Activated CD8-positive, alpha-beta T cell treated with anti-CD3 and anti-CD28 coated beads for 36 hours (primary cell): ENCODE measurements at regions not wholly inside any gene's neighbourhood (a gene's known extent, or its start where the extent isn't known, plus 50 kb on each side); places are given as distances from the start of the nearest gene placed in this dataset.

Source experiments
- ATAC-seq: fragments of 200-7000 bp; cut with Tn5 transposase; one replicate; pipeline ENCODE4 v1.10.0; 2021; ENCODE audit warnings: mild to moderate bottlenecking, moderate library complexity
- CTCF ChIA-PET: fragments of 350-600 bp; sonication (Branson Sonifier 250); formaldehyde crosslinking; loops from one replicate; lab custom pipeline; 2021; ENCODE audit warnings: antibody characterized with exemption; lab: Charles Lee
- POLR2A ChIA-PET: fragments of 350-600 bp; sonication (Branson Sonifier 250); formaldehyde crosslinking; loops from one replicate; lab custom pipeline; 2021; ENCODE audit warnings: antibody characterized with exemption; lab: Charles Lee
- DNase-seq: peaks from one replicate; pipeline ENCODE4 v3.0.0-alpha.2; 2020
- H3K27ac Mint-ChIP-seq: one replicate; pipeline ENCODE4 v1.8.0; 2021; ENCODE audit warnings: mild to moderate bottlenecking, mixed read lengths
- H3K27me3 Mint-ChIP-seq: one replicate; pipeline ENCODE4 v1.8.0; 2021; ENCODE audit warnings: mixed read lengths
- H3K36me3 Mint-ChIP-seq: one replicate; pipeline ENCODE4 v1.8.0; 2021; ENCODE audit warnings: low read depth, mixed read lengths
- H3K4me1 Mint-ChIP-seq: one replicate; pipeline ENCODE4 v1.8.0; 2021; ENCODE audit warnings: low read depth, mixed read lengths
- H3K4me3 Mint-ChIP-seq: one replicate; pipeline ENCODE4 v1.8.0; 2021; ENCODE audit warnings: mild to moderate bottlenecking, moderate library complexity, mixed read lengths
- H3K9me3 Mint-ChIP-seq: one replicate; pipeline ENCODE4 v1.8.0; 2021; ENCODE audit warnings: mixed read lengths
- intact Hi-C: fragments of 100-400 bp; cut with micrococcal nuclease; formaldehyde crosslinking; loops from one replicate; pipeline ENCODE4 v1.10.0; 2022
- TF ChIP-seq, protein P1 (sequence below): fragments of 200-600 bp; IDR thresholded peaks from one replicate; pipeline ENCODE4 v1.8.0; 2022; ENCODE audit warnings: antibody characterized with exemption, mild to moderate bottlenecking

DNA sequence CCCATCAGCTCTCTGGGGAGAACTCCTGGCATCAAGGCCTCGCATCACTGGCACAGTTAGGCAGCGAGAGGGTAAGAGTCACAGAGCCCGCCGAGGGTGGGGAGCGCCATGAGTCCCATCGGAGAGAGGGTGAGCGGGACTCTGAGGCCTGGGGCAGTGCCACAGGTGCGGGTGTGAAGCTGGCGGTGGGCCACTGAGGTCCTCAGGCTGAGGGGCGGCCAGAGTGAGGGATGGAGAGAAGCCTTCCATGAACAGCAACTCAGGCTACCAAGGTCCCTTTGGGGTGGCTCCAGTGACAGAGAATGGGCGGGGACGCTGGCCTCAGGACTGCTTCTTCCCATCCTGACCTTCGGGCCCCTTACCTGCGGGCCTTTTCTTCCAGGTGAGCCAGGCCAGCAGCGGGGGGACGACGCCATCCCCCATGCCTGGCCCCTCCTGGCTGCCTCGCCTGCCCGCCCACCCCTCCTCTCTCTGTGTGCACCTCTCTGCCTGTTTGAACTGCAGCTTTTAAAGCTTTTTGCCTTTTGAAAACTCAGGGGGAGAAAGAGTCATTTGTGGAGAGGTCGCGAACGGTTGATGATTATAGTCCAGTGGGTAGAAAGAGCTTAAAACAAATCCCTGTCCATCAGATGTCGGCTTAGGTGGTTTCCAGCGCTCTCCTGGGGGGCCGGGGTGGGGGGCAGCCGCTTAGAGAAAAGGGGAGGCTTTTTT, 149.3 kb upstream of the GSE1 start:
- POLR2A ChIA-PET, result interaction anchor here (0.6 to 1.6 kb wide), 2 partner anchors 90 to 1153 kb away, joined by 3 to 4 read pairs; no protein-coding TSS in a partner anchor
- H3K4me3 Mint-ChIP-seq, result no peak overlapping the region
- H3K27ac Mint-ChIP-seq, result no peak overlapping the region
- no peak for ATAC-seq
- DNase-seq, result no peak
- CTCF ChIA-PET, result interaction anchor here (0.7 to 1.6 kb wide), 3 partner anchors 27 to 147 kb away, joined by 3 to 4 read pairs (median 4); no protein-coding TSS in a partner anchor
- H3K27me3 Mint-ChIP-seq, result peaks cover 12% of the 10 kb centered on the region
- TF ChIP-seq, protein P1, sequence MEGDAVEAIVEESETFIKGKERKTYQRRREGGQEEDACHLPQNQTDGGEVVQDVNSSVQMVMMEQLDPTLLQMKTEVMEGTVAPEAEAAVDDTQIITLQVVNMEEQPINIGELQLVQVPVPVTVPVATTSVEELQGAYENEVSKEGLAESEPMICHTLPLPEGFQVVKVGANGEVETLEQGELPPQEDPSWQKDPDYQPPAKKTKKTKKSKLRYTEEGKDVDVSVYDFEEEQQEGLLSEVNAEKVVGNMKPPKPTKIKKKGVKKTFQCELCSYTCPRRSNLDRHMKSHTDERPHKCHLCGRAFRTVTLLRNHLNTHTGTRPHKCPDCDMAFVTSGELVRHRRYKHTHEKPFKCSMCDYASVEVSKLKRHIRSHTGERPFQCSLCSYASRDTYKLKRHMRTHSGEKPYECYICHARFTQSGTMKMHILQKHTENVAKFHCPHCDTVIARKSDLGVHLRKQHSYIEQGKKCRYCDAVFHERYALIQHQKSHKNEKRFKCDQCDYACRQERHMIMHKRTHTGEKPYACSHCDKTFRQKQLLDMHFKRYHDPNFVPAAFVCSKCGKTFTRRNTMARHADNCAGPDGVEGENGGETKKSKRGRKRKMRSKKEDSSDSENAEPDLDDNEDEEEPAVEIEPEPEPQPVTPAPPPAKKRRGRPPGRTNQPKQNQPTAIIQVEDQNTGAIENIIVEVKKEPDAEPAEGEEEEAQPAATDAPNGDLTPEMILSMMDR, result no peak
- no peaks in the 10 kb centered on the region for H3K36me3 Mint-ChIP-seq
- intact Hi-C loops, result no loop called here
- peaks cover 5% of the 10 kb centered on the region for H3K4me1 Mint-ChIP-seq
- H3K9me3 Mint-ChIP-seq, result no peaks in the 10 kb centered on the region

DNA sequence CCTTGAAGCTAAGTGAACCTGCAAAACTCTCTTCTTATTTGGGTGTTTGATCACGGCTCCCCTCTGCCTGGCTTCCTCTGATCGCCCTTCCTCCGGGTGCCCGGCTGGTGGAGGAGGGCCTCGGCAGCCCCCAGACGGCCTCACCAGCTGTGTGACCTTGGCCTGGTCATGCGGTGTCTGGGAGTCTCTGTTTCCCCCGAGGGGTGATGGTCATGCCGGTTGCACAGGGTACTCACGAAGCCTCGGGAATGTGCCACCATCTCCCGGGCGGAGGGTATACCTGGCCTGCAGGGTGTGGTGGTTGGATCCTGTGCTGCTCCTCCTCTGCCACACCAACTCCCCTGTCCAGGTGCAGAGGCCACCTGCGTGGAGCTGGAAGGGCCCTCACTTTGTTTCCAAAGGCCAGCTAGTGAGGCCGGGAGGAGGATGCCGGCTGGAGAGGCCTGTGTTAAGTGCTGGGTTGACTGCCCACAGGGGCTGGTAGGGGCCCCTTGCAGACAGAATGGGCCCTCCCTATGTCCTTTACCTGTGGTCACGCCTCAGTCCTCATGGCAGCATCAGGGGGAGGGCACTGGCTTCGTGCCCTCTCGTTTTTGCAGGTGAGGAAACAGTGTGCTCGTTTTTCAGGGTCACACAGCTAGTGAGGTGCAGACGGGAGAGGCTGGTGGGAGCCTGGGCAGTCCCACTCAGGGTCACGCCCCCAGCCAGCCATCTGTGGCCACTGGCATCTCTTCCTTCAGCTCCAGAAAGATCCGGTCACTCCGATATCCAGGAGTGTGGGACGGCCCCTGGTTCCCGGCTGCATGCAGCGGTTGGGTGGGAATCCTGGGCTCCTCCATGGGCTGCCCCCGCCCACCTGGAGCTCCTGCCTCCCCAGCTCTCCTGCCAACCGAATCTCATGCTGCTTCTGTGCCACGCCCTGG, 148.5 kb upstream of the GSE1 start:
- Mint-ChIP-seq H3K36me3 (no peaks in the 10 kb centered on the region), H3K27me3 (peaks cover 12% of the 10 kb centered on the region), H3K9me3 (no peaks in the 10 kb centered on the region), H3K27ac (no peak overlapping the region), H3K4me1 (peaks cover 5% of the 10 kb centered on the region), H3K4me3 (no peak overlapping the region)
- DNase-seq (no peak), ATAC-seq (no peak)
- POLR2A ChIA-PET, result interaction anchor here (1.6 kb wide), 3 partner anchors 13 to 151 kb away, joined by 4 to 5 read pairs (median 4); no protein-coding TSS in a partner anchor
- intact Hi-C loops, result no loop called here
- CTCF ChIA-PET, result interaction anchor here (0.9 to 1.6 kb wide), 4 partner anchors 26 to 167 kb away, joined by 3 to 4 read pairs (median 3); no protein-coding TSS in a partner anchor
- TF ChIP-seq, protein P1, result no peak

DNA sequence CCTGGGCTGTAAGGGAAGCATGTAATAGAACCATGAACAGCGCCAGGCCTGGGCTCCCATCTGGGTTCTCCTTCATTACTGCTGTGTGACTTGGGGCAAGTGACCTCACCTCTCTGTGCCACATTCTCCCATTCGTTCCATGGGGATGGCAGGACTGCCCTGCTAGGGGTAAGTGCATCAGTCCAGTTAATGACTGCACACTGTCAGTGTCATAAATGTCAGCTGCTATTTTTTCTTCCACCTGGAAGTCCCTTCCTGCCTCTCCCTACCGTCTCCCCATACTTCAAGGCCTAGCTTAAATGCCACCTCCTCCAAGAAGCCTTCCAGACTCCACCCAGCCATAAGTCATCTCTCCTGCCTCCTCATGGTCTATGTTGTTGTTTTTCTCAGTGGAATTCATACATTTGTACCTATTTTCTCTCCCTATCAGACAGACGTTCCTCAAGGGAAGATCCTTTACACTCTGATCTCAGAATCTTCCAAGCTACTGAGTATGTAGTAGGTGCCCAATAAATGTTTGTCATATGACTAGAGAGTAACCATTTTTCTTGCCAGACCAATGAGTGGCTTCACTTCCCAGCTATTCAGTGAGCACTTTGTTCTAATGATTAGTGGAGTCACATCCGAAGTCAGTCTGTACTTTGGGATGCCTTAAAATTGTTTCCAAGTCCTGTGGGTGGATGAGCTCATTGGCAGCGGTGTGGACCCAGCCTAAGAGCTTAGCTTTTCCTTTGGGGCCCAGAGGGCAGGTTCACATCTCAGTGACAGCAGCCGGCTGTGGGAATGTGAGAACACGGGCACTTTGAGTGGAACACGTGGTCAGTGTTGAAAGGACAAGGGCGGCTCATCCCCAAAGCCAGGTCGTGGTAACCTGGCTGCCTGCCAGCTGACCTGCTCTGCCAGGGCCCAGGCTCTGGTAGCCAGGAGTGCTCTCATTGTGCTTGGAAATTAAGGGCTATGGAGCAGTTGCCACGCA, 147.5 kb upstream of the GSE1 start:
- CTCF ChIA-PET, result interaction anchor here (0.6 to 1.6 kb wide), 4 partner anchors 25 to 168 kb away, joined by 3 to 4 read pairs (median 3); no protein-coding TSS in a partner anchor
- intact Hi-C loops, result no loop called here
- DNase-seq (no peak), ATAC-seq (no peak)
- H3K36me3 Mint-ChIP-seq, result no peaks in the 10 kb centered on the region
- POLR2A ChIA-PET, result interaction anchor here (1.2 to 1.6 kb wide), 3 partner anchors 12 to 150 kb away, joined by 3 to 5 read pairs (median 4); no protein-coding TSS in a partner anchor
- no peak overlapping the region for H3K4me3 Mint-ChIP-seq
- no peak overlapping the region for H3K27ac Mint-ChIP-seq
- no peaks in the 10 kb centered on the region for H3K9me3 Mint-ChIP-seq
- TF ChIP-seq, protein P1, result no peak
- peaks cover 5% of the 10 kb centered on the region for H3K4me1 Mint-ChIP-seq
- peaks cover 12% of the 10 kb centered on the region for H3K27me3 Mint-ChIP-seq

DNA sequence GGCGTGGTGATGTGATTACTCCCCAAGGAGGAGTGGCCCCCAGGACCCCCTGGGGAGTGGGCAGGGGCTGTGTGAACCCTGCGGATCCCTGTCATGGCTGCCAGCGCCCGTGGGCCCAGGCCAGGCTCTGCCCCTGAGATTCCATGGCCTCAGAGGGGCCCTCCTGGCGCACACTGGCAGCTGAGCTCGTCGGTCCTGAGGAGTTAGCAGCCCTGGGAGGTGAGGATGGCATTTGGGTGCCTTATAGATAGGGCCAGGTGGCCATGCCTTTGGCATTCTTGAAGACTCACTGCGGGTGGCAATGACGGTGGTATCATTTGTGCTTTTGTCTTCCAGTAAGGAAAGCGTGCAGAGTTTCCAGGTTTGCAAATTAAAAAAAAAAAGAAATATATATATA, 146.8 kb upstream of the GSE1 start:
- H3K4me1 Mint-ChIP-seq, result peaks cover 5% of the 10 kb centered on the region
- H3K36me3 Mint-ChIP-seq, result no peaks in the 10 kb centered on the region
- intact Hi-C loops, result no loop called here
- ChIA-PET POLR2A (interaction anchor here (1.2 to 1.6 kb wide), 2 partner anchors 20 to 150 kb away, joined by 3 to 4 read pairs; no protein-coding TSS in a partner anchor), CTCF (interaction anchor here (0.6 to 1.2 kb wide), 3 partner anchors 45 to 169 kb away, joined by 3 read pairs; no protein-coding TSS in a partner anchor)
- no peak overlapping the region for H3K4me3 Mint-ChIP-seq
- H3K9me3 Mint-ChIP-seq, result no peaks in the 10 kb centered on the region
- peaks cover 12% of the 10 kb centered on the region for H3K27me3 Mint-ChIP-seq
- ATAC-seq, result no peak
- H3K27ac Mint-ChIP-seq, result no peak overlapping the region
- TF ChIP-seq, protein P1, result no peak
- no peak for DNase-seq
